HS-5 (cell line): ENCODE measurements at regions not wholly inside any gene's neighbourhood (a gene's known extent, or its start where the extent isn't known, plus 50 kb on each side); places are given as distances from the start of the nearest gene placed in this dataset.
"Not testable (repeated sequence)": the region's sequence is repeated elsewhere in the genome, so short reads cannot be mapped to it uniquely, and the experiment has no call there.

Experiments used
- DNase-seq: peaks from one replicate; pipeline ENCODE4 v3.0.0-alpha.2; 2012; ENCODE audit warnings: low read depth

DNA sequence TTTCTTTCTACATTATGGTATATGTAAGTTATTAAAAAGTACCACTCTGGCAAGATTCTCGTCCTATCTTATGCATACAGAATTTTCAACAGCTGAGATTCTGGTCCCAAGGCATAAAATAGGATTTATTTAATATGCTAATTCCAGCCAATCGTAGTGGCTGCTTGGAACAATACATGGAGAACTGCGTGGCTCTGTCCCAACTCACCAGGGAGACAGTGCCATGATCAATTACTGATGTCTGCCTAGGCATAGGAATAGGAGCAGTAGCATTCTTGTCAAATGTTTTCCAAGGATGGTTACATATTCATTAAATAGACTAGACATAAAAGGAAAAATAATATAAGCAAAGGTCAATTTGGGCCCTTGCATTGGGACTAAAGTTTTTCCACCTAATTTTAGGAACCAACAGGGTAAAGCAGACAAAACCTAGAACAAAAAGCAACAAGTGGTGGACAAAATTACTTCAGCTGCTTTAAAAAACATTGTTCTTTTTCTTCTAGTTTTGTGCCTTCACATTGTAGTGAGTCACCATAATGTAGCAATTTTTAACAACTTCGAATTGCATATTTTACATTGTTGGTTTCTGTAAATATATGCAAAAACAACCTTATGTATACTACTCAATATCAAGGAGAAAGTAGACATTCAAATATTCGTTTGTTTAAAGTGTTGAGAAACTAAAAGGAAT is 232.8 kb upstream of the ATP5MC3 start:
- no peak for DNase-seq

DNA sequence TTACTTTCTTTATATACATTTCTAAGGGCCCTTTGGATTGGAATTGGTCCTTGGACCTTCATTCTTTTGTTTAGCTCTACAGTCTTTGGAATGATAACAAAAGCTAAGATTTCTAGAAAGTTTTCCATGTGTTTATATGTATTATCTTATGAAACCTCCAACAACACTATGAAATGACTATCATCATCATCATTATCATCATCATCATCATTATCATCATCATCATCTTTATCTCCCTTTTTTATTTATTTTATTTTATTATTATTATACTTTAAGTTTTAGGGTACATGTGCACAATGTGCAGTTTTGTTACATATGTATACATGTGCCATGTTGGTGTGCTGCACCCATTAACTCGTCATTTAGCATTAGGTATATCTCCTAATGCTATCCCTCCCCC is 229.4 kb upstream of the ATP5MC3 start:
- DNase-seq = not testable (repeated sequence)

DNA sequence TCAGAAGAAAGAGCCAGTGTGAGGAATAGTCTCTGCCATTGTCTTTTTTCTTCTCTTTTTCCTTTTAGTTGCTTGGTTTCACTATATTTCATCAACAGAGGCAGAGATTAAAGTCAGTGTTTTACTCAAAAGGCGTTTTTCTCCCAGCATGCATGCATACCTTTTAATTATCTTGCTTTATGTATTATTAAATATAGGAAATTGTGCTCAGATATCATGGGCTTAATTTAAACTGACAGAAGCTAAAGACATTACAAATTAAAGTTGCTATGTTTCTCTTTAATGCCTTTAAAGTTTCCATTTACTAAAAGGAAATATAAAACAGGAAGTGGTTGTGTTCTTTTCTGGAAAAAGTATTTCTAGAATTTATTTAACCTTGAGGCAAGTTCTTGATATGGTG is 223.3 kb upstream of the ATP5MC3 start:
- DNase-seq = no peak

DNA sequence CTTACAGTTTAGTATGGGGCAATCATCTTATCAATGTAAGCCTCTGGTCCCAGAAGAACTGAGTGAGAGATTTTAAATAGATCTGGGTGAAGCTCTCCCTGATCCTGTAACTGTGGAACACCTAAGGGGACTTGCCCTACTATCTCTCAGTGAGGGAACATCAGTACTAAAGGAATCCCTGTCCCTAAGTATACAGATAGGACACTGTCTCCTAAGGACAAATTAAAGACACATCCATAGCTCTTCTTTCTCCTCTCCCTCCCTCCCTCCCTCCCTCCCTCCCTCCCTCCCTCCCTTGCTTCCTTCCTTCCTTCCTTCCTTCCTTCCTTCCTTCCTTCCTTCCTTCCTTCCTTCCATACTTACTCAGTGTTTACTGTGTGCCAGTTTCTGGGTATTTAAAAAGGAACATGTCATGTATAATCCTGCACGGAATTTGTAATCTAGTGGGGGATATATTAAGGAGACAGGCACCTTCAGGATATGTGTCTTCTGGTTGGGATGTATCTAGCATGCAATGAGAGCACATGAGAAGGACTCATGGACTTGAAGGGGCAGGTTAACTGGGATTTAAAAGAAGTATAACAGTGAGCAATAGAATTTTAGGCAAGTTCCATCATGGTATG is 222.2 kb upstream of the ATP5MC3 start:
- DNase-seq = no peak

DNA sequence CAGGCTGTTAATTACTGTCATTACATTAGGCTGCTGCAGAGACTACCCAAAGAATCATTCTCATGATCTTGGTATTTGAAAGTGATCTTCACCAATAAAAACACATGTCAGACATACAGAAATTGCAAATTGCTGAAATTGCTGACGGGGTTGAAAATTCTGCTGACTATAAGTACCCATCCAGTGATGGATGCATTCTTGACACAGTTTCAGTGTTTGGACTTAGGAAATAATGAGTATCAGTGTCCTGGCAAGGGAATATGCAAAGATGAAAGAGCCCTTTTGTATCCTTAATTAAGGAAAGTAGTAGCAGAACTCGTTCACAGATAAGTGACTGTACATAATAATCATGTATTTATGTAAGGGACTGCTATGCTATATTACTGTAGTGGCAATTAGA is 221.1 kb upstream of the ATP5MC3 start:
- no peak for DNase-seq

DNA sequence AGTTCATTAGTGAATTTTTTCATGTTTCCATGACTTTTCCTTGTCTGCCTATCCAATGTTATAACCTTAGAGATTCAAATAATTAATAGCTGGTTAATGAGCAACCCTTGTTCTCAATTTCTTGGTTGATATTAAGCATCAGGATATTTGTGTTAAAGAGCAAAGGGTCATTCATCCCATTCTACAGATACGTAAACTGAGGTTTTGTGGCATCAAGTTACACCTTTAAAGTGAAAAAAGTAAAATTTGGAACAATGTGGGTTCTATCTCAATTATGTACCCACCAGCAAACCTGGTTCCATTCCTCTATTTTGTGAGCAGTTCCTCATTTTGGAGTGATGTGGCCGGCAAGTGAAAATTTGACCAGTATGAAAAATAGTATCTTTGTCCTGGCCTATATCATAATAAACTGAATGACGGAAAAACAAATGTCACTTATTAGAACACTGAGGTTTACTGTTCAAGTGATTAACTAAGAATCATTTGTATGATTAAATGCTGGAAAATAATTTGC is 220.5 kb upstream of the ATP5MC3 start:
- DNase-seq = no peak

DNA sequence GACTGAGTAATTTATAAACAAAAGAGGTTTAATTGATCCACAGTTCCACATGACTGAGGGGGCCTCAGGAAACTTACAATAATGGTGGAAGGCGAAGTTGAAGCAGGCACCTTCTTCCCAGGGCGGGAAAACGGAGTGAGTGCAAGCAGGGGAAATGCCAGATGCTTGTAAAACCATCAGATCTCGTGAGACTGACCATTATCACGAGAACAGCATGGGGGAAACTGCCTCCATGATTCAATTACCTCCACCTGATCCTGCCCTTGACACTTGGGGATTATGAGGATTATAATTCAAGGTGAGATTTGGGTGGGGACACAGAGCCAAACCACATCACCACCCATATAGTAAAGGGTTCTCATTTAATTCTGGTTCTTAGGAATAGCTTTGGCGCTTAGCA is 219.5 kb upstream of the ATP5MC3 start:
- no peak for DNase-seq

DNA sequence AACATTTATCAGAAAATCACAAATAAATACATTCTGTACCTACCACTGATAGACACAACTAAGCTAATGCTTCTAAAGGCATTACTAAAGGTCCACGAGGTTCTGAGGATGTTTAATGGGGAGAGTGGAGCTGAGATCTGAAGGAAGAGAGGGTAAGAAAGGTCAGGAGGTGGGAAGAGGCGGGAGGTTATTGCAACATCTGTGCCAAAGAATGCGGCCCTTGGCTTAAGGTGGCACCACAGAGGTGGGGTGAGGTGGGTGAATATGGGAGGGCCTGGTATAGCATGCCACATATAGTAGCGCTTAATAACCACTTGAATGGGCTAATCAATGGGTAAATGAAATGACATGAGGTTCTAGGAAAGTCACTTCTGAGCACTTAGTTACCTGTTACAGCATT is 217.8 kb upstream of the ATP5MC3 start:
- DNase-seq = no peak

DNA sequence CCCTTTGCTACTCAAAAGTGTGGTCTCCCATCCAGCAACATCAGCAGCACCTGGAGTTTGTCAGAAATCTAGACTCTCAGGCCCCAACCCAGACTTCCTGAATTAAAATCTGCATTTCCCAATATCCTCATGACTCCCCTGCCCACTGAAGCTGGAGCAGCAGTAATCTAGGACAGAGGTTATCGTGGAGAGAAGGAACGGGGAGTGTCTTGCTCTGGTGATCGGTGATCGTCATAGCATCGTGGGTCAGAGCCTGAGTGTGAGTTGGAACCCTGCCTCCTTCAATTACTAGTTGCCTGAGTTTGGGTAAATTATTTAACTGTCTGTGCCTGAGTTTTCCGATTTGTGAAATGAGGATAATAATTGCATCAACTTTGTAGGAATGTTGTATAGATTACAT is 217.3 kb upstream of the ATP5MC3 start:
- no peak for DNase-seq

DNA sequence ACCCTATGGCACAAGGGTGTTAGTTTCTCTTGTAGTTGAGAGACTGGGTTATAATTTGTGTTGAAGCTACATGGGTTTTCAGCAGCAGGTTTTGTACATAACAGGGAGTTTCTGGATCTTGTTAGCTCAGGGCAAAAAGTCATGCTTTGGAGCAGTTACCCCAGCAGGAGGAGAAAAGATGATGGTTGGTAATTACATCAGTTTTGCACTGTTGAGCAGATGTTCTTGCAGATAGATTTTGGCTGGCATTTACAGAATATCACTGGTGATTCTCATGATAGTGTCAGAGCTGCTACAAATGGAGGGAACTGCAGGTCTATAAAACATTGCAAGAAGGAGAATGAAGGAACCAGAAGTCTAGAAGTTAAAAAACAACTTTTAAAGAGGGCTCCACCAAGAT is 215.2 kb upstream of the ATP5MC3 start:
- no peak for DNase-seq

DNA sequence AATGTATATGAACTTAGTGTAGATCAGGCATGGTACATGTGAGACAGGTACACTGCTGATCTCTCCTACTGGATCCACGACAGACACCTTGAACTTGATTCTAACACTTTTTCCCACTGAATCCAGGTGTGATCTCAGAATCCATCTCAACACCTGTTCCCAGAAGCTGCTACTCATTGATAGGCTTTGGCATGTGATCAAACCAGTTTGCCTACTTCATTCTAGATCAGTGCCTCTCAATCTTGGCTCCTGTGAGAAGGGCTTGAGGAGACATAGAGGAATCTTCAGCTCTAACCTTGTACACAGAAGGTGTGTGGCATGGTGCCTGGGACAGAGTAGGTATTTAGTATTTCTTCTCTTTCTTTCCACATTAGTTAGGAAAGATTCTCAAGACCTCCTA is 212.3 kb upstream of the ATP5MC3 start:
- DNase-seq = no peak

DNA sequence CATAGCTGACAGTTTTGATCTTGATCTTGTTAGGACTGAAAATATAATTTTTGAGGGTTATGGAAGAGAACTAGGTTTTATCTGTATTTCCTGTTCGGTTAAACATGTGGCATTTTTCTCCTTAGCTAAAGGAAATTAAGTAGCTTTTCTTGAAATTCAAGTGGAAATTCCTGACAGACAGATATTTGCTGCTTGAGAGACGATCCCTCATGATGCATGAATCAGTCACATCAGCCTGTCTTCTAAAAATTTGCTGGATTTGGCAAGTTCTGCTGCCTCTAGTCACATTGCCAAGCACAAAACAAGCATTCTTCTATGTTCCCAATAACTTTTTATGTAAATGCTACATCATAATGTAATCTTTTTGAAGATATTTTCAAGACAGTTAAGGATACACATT is 201.8 kb upstream of the ATP5MC3 start:
- no peak for DNase-seq

DNA sequence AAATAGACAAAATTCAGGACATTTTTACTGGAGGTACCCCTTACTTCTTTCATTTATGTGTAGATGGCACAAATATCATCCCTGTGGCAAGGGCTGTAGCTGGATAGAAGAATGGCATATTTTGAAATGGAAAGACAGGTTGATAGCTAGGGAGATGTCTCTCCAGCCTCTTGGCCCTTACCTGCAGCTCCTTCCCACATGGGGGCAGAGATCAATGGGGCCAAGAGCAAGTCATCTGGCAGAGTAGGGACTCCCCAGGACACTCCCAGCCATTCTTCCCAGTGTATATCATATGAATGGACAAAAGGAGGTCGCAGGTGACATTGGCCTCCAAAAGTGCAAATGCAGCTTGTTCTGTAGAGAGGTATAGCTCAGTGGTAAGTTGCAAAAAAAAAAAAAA is 192.2 kb upstream of the ATP5MC3 start:
- no peak for DNase-seq

DNA sequence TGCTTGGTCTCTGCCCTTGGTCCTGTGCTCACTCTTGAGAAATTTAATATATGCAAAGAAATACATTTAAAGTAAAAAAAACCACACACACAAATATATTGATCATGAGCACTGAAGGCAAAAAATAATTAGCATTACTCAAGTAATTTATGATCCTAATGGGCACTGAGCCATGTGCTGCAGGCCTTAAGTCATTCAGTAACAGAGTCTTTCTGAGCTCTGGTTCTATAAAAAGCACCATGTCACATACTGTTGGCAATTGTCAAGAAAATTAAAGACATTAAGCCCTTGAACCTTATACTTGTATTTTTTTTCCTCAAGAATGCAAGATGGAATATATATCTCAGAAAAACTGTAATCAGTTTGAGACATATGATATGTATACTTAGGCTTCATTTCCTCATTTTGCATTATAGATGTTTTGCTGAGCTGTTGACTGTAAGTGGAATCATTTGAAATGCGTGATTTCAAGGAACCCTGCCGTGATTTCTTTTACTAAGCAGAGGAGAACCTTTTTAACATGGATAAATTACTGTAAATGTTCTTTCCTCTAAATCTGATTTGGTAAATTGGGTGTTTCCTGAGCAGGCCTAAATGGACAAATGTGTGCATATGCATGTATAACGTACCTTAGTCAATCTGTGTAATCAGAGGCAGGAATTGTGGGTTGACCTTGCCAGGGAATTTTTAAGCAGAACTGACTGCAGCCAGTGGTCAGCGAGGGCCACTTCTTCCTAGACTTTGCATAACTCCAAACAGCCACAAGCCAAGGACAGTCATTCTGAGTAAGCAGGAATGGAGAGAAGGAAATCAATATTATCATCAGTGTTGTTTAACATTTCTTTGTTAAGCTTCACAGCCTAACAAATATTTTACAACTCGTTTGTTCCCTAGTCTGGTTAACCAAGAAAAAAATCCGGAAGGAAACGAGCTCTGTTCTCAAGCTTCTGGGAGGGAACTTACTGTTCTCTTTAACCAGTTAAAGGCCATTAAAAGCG is 191.5 kb upstream of the ATP5MC3 start:
- peak; percentile 87 for DNase-seq

DNA sequence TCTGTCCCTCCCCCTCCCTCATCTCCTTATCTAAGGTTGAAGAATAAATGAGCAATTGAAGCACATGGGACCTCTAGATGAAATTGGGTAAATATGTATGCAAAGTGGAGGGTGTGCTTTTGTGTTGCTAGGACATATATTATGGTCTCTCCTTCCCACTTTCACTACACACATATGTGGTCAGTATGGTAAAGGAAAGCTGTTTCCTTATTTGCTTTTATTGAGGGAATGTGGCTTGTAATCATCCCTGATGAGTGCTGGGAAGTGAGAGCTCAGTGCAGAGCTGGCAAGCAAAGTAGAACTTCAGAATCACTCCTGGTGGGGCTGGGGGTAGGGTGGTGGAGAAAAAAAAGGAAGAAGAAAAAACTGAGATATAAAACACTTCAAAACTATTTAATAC is 189.9 kb upstream of the ATP5MC3 start:
- DNase-seq = no peak

DNA sequence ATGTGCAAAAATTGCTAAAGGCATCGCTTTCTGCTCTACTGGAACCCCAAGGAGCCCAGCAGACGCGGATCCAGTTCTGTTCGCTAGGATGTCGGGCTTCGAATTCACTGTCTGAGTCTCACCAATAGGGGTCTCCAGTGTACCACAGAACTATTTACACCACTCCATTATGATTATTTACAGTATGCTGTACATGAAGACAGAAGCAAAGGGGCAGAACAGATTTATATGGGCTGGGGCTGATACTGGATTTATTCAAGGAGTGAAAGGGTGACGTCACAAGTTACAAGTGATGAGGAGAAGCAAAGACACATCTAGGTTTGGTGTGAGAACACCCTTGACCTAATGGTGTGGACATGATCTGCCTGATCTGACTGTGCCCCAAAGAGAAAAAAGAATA is 185.3 kb upstream of the ATP5MC3 start:
- DNase-seq = peak; percentile 49

DNA sequence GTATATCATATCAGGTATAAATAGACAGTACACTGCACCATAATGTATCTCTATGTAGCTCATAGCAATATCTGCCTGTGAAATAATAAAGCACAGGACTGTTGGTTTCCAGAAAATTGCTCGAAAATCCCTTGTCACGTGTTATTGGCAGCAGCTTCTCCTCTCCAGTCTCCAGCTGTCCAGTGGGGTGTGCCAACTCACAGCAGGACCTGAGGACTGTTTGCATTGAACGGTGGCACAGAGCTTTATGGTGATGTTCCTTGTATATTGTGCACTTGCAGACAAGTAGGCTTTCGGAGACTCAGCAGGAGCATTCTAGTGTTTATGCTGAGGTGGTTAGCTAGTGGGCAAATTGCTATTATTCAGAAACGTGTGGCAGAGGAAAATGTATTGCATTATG is 182.2 kb upstream of the ATP5MC3 start:
- DNase-seq = no peak

DNA sequence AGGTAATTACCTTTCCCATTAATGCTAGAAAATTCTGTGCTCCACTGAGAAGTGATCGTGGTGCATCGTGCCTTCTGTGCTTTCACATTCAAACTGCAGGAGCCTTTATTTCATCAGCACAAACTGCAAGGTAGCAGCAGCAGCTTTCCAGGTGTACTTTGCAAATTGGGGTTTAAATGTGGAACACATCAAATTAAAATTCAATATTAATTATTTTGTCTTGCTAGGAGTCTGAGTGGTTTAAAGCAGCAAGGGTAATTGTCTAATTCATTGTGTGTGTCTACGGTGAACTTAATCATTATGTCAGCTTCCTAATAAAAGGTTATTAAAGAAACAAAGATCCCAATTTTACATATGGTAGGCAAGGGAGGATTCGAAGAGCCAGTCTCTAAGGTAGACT is 180.8 kb upstream of the ATP5MC3 start:
- no peak for DNase-seq

DNA sequence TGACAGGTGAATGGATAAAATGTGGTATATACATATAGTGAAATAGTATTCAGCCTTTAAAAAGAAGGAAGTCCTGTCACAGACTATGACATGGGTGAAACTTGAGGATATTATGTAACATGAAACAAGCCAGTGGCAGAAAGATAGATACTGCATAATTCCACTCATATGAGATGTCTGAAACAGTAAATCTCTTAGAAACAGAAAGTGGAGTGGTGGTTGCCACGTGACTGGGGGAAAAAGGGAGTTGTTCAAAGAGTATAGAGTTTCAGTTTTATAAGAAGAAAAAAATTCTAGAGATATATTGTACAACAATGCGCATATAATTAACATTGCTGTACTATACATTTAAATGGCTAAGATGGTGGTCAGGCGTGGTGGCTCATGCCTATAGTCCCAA is 178.2 kb upstream of the ATP5MC3 start:
- no peak for DNase-seq

DNA sequence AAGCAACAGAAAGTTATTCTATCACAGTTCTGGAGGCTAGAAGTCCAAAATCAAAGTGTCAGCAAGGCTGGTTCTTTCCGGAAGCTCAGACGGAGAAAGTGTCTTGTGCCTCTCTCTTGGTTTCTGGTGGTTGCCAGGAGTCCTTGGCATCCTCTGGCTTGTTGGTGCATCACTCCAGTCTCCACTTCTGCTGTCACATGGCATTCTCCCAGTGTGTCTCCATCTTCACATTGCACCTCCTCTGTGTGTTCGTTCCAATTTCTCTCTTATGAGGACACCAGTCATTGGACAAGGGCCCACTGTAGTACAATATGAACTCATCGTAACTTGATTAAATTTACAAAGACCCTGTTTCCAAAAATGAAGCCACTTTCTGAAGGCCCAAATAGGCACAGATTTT is 175.4 kb upstream of the ATP5MC3 start:
- no peak for DNase-seq

DNA sequence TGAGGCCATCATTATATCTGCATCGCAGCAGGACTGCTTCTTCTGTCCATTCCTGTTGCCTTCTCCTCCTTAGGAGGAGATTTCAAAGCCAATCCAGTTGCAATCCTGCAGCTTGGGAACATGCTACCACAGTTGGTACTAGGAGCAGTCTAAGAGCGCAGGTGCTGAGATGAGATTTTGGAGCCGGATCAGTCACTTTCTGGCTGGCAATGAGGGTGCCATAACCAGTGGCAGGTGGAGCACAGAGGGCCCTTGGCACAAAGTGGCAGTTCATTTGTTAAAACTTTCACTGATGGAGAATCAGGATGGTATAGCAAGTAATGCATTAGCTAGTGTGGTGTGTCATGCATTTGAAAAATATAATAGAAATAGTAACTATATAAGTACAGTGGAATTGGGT is 173.7 kb upstream of the ATP5MC3 start:
- no peak for DNase-seq

DNA sequence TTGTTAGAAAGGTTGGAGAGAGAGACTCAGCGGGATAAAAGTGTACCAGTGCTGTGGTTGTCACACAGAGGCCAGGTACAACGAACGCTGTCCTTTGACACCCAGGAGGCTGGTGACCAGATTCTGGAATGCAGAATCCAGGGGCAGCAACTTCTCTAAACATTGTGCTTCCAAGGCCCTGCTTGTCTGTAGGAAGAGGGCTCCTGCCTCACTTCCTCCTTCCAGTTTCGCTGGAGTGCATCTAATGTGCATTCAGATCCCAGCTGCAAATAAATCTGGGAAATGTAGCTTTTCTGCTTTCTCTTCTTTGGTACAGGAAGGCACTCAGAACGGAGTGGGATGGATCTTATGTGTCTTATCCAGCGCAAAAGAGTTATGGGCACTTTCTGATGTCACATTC is 171.8 kb upstream of the ATP5MC3 start:
- DNase-seq = no peak

DNA sequence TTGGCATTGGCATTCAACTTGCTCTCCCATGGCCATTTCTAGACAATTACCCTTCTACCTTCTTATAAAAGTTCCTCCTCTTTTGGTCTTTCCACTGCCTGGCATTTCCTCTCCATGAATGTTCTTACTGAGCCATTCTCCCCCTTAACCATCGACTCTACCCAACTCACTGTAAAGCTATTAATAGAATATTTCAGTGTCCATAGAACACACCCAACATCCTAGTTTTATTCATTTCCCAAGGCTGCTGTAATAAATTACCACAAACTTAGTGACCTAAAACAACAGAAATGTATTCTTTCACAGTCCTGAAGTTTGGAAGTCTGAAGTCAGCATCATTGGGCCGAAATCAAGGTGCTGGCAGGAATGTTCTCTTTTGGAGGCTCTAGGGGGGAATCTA is 170.0 kb upstream of the ATP5MC3 start:
- DNase-seq = no peak
